CD14-positive monocyte (primary cell): ENCODE measurements at regions not wholly inside any gene's neighbourhood (a gene's known extent, or its start where the extent isn't known, plus 50 kb on each side); places are given as distances from the start of the nearest gene placed in this dataset.

Experiments
- DNase-seq, 3 donors: peaks; one replicate each; pipeline ENCODE4 v3.0.0-alpha.2; 2011 to 2022
- H2AFZ ChIP-seq: 2 replicates; pipeline ENCODE4 v1.6.0; 2012; ENCODE audit warnings: mild to moderate bottlenecking, low read depth, low read length, inconsistent platforms; ENCODE audit not compliant: insufficient read depth, poor library complexity, severe bottlenecking
- H3K27ac ChIP-seq, 2 donors: 1 replicate in 1 of 2; 2 replicates in 1 of 2; pipeline ENCODE4 v1.5.1; 2012 to 2013; ENCODE audit warnings: low read length in 2 of 2, control low read depth in 1 of 2, inconsistent platforms in 1 of 2, low read depth in 1 of 2, mild to moderate bottlenecking in 1 of 2
- H3K27me3 ChIP-seq, 2 donors: one replicate each; pipeline versions ENCODE4 v1.6.0 to v1.6.1; 2011 to 2013; ENCODE audit warnings: low read length in 2 of 2; ENCODE audit not compliant: control insufficient read depth in 2 of 2, insufficient read depth in 2 of 2
- H3K36me3 ChIP-seq, 2 donors: replicated peaks in 1 of 2; 1 replicate in 1 of 2; 2 replicates in 1 of 2; pipeline versions ENCODE4 v1.5.1 to v1.6.1; 2012 to 2013; ENCODE audit warnings: low read length in 2 of 2, control low read depth in 1 of 2, inconsistent platforms in 1 of 2, mild to moderate bottlenecking in 1 of 2; ENCODE audit not compliant: insufficient read depth in 2 of 2, control insufficient read depth in 1 of 2
- H3K4me1 ChIP-seq, 2 donors: 1 replicate in 1 of 2; 2 replicates in 1 of 2; pipeline versions ENCODE4 v1.5.1 to v1.6.1; 2012 to 2013; ENCODE audit warnings: low read length in 2 of 2, control low read depth in 1 of 2, inconsistent platforms in 1 of 2, mild to moderate bottlenecking in 1 of 2, moderate library complexity in 1 of 2; ENCODE audit not compliant: insufficient read depth in 2 of 2, control insufficient read depth in 1 of 2
- H3K4me2 ChIP-seq: replicated peaks from 2 replicates; pipeline ENCODE3; 2012; ENCODE audit warnings: low read length, moderate library complexity, mild to moderate bottlenecking; ENCODE audit not compliant: poor library complexity, severe bottlenecking; ENCODE audit errors: extremely low read depth
- H3K4me3 ChIP-seq, 3 experiments: fragments of 200-600 bp in 1 of 3; sonication (generic) in 1 of 3; replicated peaks in 1 of 3; 1 replicate in 2 of 3; 2 replicates in 1 of 3; pipeline ENCODE4 v1.5.1; 2011 to 2013; ENCODE audit warnings: low read length in 3 of 3, mild to moderate bottlenecking in 3 of 3, control low read depth in 2 of 3, low read depth in 2 of 3, inconsistent platforms in 1 of 3, moderate library complexity in 1 of 3
- H3K79me2 ChIP-seq: 2 replicates; pipeline ENCODE4 v1.6.0; 2012; ENCODE audit warnings: mild to moderate bottlenecking, control low read depth, inconsistent platforms, low read length, moderate library complexity; ENCODE audit not compliant: insufficient read depth
- H3K9ac ChIP-seq: 2 replicates; pipeline ENCODE4 v1.6.0; 2017; ENCODE audit warnings: low read length, mild to moderate bottlenecking; ENCODE audit not compliant: insufficient read depth, poor library complexity, severe bottlenecking
- H3K9me3 ChIP-seq, 2 donors: replicated peaks in 1 of 2; 1 replicate in 1 of 2; 2 replicates in 1 of 2; pipeline versions ENCODE4 v1.5.1 to v1.6.1; 2012 to 2013; ENCODE audit warnings: low read length in 2 of 2, control low read depth in 1 of 2; ENCODE audit not compliant: control insufficient read depth in 1 of 2, insufficient read depth in 1 of 2
- H4K20me1 ChIP-seq: 2 replicates; pipeline ENCODE4 v1.6.0; 2012; ENCODE audit warnings: mild to moderate bottlenecking, low read length, control low read depth, moderate library complexity; ENCODE audit not compliant: insufficient read depth
- H3K27ac Mint-ChIP-seq, 7 donors: one replicate each; pipeline ENCODE4 v1.8.0; 2020; ENCODE audit warnings: mild to moderate bottlenecking in 7 of 7, mixed read lengths in 7 of 7, moderate library complexity in 6 of 7, inconsistent platforms in 2 of 7
- H3K27me3 Mint-ChIP-seq, 3 donors: one replicate each; pipeline ENCODE4 v1.8.0; 2021 to 2022; ENCODE audit warnings: low read depth in 3 of 3, mild to moderate bottlenecking in 3 of 3, mixed read lengths in 3 of 3, moderate library complexity in 3 of 3, inconsistent platforms in 1 of 3
- H3K36me3 Mint-ChIP-seq, 2 donors: one replicate each; pipeline ENCODE4 v1.8.0; 2020; ENCODE audit warnings: mixed read lengths in 2 of 2, inconsistent platforms in 1 of 2, mild to moderate bottlenecking in 1 of 2
- H3K4me1 Mint-ChIP-seq: one replicate; pipeline ENCODE4 v1.8.0; 2020; ENCODE audit warnings: mild to moderate bottlenecking, mixed read lengths
- H3K4me3 Mint-ChIP-seq, 2 donors: one replicate each; pipeline ENCODE4 v1.8.0; 2020; ENCODE audit warnings: mild to moderate bottlenecking in 2 of 2, mixed read lengths in 2 of 2, moderate library complexity in 1 of 2
- H3K9me3 Mint-ChIP-seq, 7 donors: one replicate each; pipeline ENCODE4 v1.8.0; 2020 to 2022; ENCODE audit warnings: mixed read lengths in 7 of 7, mild to moderate bottlenecking in 6 of 7, moderate library complexity in 6 of 7, inconsistent platforms in 2 of 7
- CTCF ChIP-seq: fragments of 200-600 bp; IDR thresholded peaks from one replicate; pipeline ENCODE4 v1.8.0; 2022; ENCODE audit warnings: antibody characterized with exemption, mild to moderate bottlenecking
- WGBS: methylation state at CpG from one replicate; pipeline ENCODE4 v1.1.5; 2013; ENCODE audit warnings: missing lambda C conversion rate; ENCODE audit not compliant: insufficient coverage; 5-methylcytosine and 5-hydroxymethylcytosine counted together
- intact Hi-C, 2 donors: fragments of 100-400 bp; cut with micrococcal nuclease; formaldehyde crosslinking; loops; one replicate each; pipeline versions ENCODE4 v1.15.0 to v1.15.1; 2023

GRCh38 chr7:3234051-3234450 is 67.0 kb upstream of the SDK1 start:
- Mint-ChIP-seq H3K4me3 (no peak overlapping the region), H3K27ac (no peak overlapping the region), H3K4me1 (no peaks in the 10 kb centered on the region), H3K36me3 (no peaks in the 10 kb centered on the region), H3K9me3 (peaks cover 13 to 34% (median 16%) of the 10 kb centered on the region in 7 donors), H3K27me3 (peaks cover 0 to 2% (median 1%) of the 10 kb centered on the region in 3 donors)
- Histone ChIP-seq H2AFZ (no peak overlapping the region), H3K79me2 (no peaks in the 10 kb centered on the region), H3K4me3 (no peak overlapping the region), H3K36me3 (no peaks in the 10 kb centered on the region), H3K27ac (no peak overlapping the region), H3K4me2 (no peak overlapping the region), H3K9ac (no peak overlapping the region), H3K4me1 (no peaks in the 10 kb centered on the region), H3K27me3 (no peaks in the 10 kb centered on the region), H4K20me1 (no peaks in the 10 kb centered on the region), H3K9me3 (peaks cover 0 to 13% of the 10 kb centered on the region in 2 donors)
- TF ChIP-seq CTCF = no peak
- DNase-seq = no peak
- intact Hi-C loops = no loop called here
- 93% methylated on average over 5 of the region's 6 CpGs for WGBS

- Histone ChIP-seq H3K27me3 (no peaks in the 10 kb centered on the region), H3K4me3 (no peak overlapping the region), H3K36me3 (no peaks in the 10 kb centered on the region), H3K79me2 (no peaks in the 10 kb centered on the region), H3K9me3 (peaks cover 0 to 13% of the 10 kb centered on the region in 2 donors), H3K9ac (no peak overlapping the region), H3K4me2 (no peak overlapping the region), H2AFZ (no peak overlapping the region), H3K4me1 (no peaks in the 10 kb centered on the region), H3K27ac (no peak overlapping the region), H4K20me1 (no peaks in the 10 kb centered on the region)
- H3K27ac Mint-ChIP-seq = no peak overlapping the region
- DNase-seq = no peak
- peaks cover 0 to 2% (median 1%) of the 10 kb centered on the region in 3 donors for H3K27me3 Mint-ChIP-seq
- H3K4me3 Mint-ChIP-seq = no peak overlapping the region
- 93% methylated on average over 3 of the region's 3 CpGs for WGBS
- peaks cover 10 to 29% (median 14%) of the 10 kb centered on the region in 7 donors for H3K9me3 Mint-ChIP-seq
- no peak for TF ChIP-seq CTCF
- H3K4me1 Mint-ChIP-seq = no peaks in the 10 kb centered on the region
- intact Hi-C loops = no loop called here
- H3K36me3 Mint-ChIP-seq = no peaks in the 10 kb centered on the region
These were observed 66.2 kb upstream of the SDK1 start for GRCh38 chr7:3234851-3235250.
